Medulla oblongata (tissue), 1 donor: ENCODE measurements at regions not wholly inside any gene's neighbourhood (a gene's known extent, or its start where the extent isn't known, plus 50 kb on each side); places are given as distances from the start of the nearest gene placed in this dataset.
A peak's percentile ranks its signal among the peaks of the same experiment; 100 is the strongest.
"Not testable (repeated sequence)": the region's sequence is repeated elsewhere in the genome, so short reads cannot be mapped to it uniquely, and the experiment has no call there.

ENCODE experiments used
- DNase-seq: peaks from one replicate; pipeline ENCODE4 v3.0.0-alpha.2; 2015; ENCODE audit errors: extremely low spot score

DNA sequence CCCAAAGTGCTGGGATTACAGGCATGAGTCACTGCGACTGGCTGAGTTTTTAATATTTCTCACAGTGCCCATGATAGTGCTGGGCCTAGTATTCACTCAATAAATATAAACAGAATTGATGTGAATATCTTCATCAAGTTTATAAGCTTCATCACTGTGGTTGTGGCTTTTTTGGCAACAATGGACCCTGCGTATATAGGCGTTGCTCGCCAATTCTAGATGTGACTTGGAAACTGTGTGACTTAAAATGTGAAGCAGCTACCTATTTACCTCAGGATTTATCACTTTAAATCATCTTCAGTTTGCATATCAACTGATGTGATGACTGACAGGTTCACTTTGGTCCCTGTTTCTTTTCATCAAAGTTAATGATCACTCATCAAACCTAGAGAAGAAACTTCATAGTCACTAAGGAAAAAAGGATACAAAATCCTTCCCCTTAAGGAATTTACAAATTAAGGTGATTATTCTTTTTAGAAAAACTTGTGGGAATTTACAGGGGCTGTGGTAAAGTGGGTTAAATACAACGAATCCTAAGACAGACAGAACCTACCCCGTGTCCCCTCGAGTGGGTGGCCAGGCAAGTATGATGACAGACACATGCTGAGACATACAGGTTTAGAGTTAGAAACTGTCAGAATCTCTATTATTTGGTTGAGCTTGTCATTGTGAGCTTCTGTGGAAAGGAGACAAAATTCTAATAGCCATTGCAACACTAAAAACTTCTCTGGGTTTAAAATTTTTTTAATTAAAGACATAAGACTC is 101.3 kb downstream of the AKAP11 start:
- no peak for DNase-seq

DNA sequence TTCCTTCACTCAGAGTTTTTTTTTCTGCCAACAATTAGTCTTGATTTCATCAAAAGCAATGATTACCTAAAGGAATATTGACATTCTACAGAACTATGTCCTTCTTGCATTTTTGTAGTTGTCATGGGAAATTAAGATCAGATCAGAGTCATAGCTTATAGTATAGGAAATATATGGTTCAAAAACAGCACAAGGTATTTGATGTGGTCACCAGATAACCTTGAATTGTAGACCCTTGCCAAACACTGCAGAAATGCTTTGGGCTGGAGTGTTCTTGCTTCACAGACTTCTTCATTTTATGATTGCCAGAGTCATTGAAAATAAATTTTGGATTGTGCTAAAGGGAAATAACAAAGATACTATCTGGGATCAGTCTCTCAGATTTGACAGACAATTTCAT is 103.7 kb downstream of the AKAP11 start:
- DNase-seq, result no peak

DNA sequence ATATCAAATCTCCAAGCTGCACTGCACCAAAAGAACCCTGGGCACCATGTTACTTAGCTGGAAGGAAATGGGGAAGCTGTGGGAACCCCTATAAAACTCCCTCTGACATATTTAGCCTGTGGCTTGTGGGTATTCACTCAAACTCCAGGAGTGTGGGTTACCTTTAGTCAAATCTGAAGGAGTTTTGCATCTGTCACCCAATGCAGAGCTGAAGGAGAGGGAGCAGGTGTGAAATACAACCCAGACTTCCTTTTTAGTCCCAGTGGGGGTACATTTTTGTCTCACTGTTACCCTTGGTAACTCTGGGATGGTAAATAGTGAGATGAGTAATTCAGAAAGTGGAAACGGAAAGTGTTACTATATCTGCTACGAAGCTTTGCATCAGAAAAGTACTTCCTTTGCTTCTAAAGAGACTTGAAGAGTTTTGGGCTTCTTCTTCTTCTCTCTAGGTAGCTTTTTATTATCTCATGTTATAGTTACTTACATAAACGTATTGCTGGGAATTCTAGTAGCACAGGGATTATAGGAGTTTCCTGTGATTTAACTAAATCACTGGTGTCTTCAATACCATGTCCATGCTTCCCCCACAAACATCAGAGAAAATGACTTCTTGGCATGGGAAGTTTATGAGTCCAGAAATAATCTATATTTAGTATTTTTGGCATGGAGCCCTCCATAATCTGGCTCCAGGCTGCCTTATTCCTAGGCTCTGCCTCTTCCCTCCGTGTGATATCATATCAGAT is 105.9 kb downstream of the AKAP11 start:
- peak; percentile 57 for DNase-seq

DNA sequence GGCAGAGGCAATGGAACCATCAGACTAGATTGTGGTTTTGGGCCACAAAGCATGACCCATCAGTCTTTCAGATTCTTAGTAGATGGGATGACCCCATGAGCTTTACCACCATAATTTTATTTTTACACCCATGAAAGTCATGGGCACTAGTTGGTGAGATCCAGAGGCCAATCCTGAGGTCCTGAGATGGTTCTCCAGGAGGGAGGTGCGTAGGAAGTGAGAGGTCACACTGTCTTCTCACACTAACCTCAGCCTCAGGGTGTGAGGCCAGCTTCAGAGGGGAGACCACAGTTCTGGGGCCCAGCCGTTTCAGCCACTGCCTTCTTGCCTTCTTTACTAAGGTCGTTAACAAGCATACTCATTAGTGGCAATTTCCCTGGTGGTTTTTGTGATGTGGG is 106.4 kb downstream of the AKAP11 start:
- DNase-seq, result no peak

DNA sequence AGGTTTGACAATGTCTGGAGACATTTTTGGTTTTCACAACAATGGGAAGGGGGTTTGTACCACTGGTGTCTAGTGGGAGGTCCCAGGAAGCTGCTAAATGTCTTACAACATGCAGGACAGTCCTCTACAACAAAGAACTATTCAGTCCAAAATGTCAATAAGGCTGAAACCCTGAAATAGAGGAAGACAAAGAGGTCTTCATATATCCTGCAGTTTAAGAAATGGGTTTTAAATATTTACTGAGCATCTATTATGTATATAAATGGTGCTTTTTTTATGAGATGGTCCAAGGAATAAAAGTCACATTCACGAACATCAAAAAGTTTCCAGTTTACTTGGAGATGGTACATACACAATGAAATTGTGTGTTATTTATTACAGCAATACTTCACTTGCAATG is 107.3 kb downstream of the AKAP11 start:
- DNase-seq, result no peak

DNA sequence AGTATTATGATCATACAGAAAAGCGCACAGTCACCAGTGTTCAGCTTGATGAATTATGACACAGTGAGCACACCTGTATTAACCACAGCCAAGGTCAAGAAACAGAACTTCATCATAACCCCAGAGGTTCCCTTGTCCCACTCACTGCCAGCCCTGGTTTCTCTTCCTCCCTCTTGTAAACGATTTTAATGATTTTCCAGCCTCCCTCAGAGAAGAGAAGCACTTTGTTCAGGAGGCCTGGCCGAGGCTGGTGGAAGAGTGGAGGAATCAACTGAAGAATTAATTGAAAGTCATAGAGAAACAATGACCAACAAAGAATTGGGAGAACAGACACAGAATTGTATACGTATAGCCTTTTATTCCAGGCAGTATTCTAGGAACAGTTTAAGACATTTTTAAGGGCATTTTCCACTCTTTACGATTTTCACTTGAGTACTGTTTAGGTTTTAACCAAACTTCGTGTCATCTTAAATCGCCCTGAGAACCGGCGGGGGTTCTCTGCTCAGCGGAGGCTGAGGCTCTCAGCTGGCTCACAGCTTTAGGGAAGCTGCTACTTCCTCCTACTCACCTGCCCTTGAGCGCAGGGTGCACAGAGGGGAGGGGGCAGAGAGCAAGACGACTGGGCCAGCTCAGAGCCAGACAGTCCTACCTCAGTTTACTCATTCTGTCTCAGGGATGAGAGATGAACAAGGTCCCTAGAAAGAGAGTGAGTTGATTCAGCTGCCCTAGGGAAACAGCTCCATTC is 108.6 kb downstream of the AKAP11 start:
- DNase-seq, result no peak

DNA sequence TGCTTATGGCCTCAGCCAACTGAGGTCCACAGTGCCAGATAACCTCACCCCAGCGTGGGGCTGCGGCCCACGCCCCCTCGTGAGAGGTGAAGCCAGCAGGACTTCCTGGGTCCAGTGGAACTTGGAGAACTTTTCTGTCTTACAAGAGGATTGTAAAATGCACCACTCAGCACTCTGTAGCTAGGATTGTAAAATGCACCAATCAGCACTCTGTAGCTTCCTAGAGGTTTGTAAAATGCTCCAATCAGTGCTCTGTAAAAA is 109.1 kb downstream of the AKAP11 start:
- DNase-seq, result no peak

DNA sequence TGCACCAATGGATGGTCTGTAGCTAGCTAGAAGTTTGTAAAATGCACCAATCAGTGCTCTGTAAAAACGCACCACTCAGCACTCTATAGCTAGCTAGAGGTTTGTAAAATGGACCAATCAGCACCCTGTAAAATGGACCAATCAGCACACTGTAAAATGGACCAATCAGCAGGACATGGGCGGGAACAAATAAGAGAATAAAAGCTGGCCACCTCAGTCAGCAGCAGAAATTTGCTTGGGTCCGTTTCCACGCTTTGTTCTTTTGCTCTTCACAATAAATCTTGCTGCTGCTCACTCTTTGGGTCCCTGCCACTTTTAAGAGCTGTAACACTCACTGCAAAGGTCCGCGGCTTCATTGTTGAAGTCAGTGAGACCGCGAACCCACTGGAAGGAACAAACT is 109.5 kb downstream of the AKAP11 start:
- not testable (repeated sequence) for DNase-seq

DNA sequence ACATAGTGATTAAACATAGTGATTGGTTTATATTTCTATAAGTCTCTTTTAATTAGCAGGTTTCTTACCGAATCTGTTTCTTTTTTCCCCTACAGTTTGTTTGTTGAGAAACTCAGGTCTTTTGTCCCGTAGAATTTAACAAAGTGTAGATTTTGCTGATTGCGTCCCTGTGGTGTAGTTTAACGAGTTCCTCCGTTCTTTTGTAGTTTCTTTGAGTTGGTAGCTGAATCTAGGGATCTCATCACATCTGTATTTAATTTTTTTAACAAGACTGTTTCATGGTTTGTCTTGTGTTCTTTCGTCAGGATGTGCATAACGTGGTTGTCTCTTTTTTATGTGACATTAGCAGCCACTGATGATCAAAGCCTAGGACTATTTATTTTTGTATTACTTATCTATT is 111.1 kb downstream of the AKAP11 start:
- DNase-seq, result no peak

DNA sequence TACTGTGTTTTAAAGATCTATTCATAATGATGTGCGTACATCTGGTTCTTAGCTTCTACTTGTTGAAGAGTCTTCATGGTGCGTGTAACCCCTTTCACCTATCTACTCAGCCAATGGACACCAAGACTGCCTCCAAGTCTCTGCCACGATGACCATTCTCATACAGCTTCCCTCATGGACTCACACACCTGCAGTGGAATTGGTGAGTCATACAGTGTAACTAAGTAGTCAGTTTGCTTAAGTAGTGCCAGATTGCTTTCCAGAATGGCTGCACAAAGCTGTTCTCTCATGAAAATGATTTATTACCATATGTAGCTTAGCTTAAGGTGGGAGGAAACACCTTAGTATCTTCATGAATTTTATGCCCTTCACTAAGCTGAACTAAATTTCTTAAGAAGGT is 112.3 kb downstream of the AKAP11 start:
- no peak for DNase-seq

DNA sequence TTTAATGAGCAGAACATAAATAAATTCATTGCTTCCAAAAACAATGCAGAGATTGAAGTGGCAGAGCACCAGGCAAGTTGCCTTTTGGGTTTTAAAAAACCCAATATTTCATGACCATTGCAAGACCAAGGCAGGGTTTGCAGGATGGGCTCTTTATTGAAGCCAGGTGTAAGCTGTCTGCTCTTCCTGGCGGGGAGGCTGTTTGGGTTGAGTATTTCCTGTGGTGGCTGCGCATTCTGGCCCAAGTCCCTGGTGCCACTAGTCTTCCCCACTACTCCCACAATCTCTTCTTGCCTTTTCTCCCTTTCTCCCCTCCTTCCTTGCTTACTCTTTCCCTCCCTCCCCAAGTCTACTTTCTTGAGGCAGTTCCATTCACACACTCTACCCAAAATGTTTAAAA is 116.4 kb downstream of the AKAP11 start:
- DNase-seq, result no peak

DNA sequence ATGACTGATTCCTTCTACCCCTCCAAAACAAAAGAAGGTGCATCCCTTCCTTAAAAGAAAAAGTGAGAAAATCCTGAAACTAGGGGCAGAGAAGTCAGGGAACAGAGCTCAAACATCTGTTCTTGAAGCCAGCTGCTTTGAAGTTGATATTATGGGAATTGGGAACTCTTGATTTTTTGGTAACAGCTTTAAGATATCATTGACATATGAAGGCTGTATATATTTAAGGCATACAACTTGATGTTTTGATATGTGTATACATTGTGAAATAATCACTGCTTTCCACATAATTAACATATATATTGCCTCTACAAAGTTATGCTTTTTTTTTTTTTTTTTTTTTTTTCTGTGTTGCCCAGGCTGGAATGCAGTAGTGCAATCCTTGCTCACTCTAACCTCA is 117.1 kb downstream of the AKAP11 start:
- no peak for DNase-seq

DNA sequence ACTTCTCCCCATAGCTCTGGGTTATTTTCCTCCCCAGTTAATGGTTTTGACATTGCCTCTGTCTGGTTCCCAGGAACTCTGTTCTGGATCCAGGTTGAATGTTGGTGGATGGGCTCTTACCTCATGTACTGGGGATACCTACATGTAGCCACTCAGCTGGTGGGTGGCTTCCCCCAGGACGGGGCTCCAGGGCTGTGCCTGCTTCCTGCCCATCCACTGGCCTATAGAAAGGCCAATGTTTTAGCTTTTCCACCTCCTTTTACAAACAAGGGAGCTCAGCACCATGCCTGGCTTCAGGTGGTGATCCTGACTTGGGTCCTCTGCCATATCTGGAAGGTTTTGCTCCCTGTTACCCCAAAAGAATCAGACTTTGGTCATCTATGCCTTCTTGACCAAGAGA is 120.2 kb downstream of the AKAP11 start:
- DNase-seq, result no peak

DNA sequence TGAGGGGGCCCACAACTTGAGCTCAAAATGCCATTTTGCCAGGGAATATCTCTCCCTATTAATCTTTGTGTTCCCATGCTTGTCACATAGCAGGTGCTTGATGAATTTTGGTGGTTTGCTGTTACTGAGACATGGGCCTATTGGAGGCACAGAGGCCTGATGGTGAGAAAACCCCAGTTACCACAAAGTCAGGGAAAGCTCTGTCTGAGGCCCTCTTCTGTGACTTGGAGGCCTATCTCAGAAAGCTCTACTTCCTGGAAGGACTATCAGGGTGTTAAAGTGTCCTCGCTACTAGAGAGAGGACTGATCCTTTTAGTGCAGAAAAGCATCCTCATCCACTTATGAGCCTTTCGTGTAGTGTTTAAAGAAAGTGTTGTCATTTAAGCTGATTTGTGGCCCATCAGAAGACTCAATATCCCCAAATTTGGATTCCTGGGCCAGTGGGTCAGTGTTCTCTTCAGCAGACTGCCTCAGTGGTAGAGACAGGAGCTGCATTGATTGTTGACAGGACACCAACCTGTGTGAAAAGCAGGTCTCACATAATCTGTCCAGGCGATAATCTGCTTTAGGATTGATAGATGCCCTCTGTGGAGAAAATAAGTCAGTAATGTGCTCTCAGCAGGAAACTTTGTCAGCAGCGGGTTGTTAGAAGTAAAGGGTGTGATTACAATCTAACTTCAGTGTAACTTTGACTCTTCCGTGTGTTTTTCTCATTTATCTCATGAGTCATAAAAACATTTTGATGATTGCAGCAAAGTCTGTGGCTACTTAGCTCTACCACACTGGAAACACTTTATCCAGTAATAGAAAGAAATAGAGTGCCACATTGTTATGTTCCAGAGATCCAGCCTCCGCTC is 121.0 kb downstream of the AKAP11 start:
- DNase-seq, result no peak

DNA sequence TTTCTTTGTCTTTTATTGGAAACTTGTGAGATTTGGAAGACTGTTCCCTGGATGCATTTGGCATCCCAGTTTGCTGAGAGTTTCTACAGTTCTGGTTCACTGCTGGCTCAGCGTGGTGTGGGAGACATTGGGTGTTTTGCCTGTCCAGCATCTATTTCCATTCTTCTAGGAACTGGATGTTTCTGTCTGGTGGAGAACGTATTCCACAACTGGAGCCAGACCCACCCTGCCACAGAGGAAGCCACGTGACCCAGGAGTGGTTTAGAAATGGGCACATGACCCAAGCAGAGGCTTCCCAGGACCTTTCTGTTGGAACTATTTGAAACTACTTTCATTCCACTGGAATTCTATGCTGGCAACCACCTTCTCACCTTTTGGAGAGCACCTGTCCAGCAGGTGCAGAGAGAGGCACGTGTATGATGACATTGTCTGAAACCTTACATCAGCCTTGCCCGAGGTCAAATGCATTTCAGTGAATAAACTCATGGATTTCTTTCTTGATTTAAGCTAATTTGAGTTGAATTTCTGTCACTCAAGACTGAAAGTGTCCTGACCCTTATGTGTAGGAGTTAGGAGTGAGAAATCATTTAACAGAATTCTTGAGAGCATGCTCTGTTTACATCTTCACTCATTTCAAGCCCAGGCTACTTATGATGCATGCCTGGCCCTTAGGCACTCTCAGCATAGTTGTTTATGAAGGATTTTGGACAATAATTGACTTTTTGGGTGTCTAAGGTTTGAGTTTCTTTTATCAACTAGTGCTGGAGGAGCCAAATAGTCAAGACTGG is 121.8 kb downstream of the AKAP11 start:
- DNase-seq, result no peak

DNA sequence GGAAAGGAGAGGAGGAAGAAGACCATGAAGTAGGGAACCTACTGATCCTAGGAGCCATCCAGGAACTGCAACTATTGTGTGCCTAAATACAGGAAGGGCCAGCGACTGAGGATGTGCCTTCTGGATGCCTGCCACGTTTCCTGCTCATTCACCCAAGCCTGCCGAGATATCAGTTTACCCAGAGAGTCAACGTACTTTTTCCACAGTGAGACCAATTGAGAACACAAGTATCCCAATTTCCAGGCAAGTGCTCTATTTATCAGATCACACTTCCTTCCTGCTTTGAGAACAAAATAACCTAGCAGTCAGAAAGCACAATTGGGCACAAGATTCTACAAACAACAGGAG is 122.4 kb downstream of the AKAP11 start:
- no peak for DNase-seq

DNA sequence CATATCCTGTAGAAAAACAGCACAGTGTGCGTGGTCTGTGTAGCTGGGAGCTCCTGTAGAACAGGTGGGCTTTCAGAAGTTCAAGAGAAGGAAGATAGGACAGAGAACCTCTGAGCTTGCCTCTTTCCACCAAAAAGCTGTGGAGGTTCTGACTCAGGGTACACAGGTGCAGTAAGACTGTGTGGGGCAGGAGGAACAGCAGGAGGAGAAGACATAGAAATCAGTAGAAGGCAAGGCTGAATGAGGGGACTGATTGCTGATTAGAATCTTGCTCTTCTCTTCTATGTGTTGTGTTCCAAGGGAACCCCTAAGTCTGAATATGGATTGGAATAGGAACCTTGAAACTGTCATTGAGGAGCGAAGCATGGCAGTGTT is 122.7 kb downstream of the AKAP11 start:
- DNase-seq, result no peak

DNA sequence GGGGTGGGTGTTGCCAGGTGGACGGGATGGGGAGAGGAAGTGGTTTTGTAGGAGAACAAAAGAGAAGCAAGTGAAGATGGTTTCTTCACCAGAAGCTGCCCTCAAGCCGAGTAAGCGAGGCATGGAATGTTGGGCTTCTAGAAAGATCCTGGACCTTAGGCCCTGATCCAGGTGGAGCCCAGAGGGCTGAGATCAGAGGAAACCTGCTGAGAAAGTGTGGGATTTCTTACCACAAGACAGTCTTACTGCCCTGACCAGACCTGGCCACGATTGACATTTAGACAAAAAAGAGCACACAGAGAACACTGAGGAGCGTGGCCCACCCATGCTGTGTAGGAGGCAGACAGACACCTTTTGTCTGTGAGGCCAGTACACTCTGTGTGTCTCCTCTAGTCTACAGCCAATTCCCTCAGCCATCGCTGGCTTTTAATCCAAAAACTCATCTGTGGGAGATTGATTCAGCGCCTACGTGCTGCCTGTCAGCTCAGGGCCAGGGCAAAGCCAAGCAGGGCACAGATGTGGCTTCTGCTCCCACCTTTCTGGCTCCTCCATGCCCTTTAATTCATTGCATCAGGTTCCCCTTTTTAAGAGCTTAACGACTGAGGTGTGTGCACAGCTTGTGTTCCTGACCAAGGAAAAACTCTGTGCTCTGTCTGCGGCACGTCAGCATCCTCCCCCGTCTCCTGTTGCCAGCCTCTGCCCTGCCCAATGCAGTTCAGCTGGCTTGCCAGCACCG is 123.3 kb downstream of the AKAP11 start:
- no peak for DNase-seq

DNA sequence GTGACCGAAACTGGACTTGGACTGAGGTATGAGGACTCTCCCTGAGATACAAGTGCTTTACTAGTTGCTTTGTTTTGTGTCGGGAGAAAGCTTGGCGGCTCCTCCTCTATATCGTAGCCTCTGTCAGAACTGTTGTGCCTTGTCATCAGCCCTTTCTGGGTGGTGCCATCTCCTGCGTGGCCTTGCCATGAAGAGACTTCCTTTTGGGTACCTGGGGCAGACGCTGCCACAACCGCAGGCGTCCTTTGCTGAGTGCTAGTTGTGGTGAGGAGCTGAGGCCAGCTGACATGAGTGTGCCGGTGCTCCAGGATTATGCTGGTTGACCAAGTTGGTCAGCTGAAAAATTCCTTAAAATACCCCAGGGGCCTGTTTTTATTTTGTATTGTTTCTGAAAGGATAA is 124.5 kb downstream of the AKAP11 start:
- DNase-seq, result no peak

DNA sequence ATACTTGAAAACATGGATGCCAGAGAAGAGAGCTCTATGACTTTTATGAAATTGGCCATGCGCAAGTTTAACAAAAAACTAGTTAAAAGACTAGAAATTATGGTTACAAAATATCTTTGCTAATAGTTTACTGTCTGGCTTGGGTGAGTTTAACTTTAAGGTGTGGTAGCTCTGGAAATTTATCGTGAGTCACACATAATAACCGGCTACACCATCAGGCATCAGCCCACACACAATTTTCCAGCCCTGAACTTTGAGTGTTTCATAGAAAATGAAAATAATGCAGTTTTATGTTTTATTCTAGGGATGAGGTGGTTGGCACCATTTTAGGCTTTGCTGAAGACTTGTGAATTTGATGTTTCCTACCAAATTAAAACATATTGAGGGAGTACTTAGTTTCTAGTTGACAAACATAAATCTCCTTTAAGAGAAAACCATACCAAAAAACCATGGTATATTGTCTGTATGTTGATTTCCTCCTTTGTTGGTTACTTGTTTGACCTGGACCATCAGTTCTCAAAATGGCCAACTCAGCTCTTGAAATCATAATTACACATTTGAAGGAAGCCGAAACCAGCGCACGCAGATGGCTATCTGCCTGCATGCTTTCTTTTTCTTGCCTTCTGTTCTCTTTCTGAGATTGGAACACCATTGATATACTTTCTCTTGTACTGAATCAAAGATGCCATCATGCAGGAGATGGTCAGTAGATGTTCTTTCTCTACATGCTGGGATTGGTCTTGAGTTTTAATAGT is 125.1 kb downstream of the AKAP11 start:
- no peak for DNase-seq
